H9 (cell line): ENCODE measurements at regions not wholly inside any gene's neighbourhood (a gene's known extent, or its start where the extent isn't known, plus 50 kb on each side); places are given as distances from the start of the nearest gene placed in this dataset.

ENCODE experiments used
- DNase-seq: peaks from one replicate; pipeline ENCODE4 v3.0.0-alpha.2; 2017
- H2AFZ ChIP-seq: one replicate; pipeline ENCODE4 v1.6.1; 2013; ENCODE audit warnings: mild to moderate bottlenecking, low read length, control low read depth, moderate library complexity
- H2AK5ac ChIP-seq: 2 replicates; pipeline ENCODE4 v1.6.1; 2013; ENCODE audit warnings: low read length, control low read depth, mixed read lengths; ENCODE audit not compliant: insufficient read length
- H2BK120ac ChIP-seq: one replicate; pipeline ENCODE4 v1.6.1; 2013; ENCODE audit warnings: low read depth, mild to moderate bottlenecking, low read length, control low read depth, inconsistent platforms; ENCODE audit not compliant: poor library complexity, severe bottlenecking
- H2BK12ac ChIP-seq: 2 replicates; pipeline ENCODE4 v1.6.1; 2013; ENCODE audit warnings: low read length, control low read depth, mixed read lengths, low read depth; ENCODE audit not compliant: insufficient read length
- H2BK15ac ChIP-seq: 2 replicates; pipeline ENCODE4 v1.6.1; 2013; ENCODE audit warnings: low read depth, low read length, control low read depth
- H2BK20ac ChIP-seq: one replicate; pipeline ENCODE4 v1.6.1; 2013; ENCODE audit warnings: low read depth, mild to moderate bottlenecking, low read length, control low read depth, inconsistent platforms; ENCODE audit not compliant: poor library complexity, severe bottlenecking
- H2BK5ac ChIP-seq: 2 replicates; pipeline ENCODE4 v1.6.1; 2013; ENCODE audit warnings: low read length, control low read depth, mixed read lengths; ENCODE audit not compliant: insufficient read length
- H3K14ac ChIP-seq: 2 replicates; pipeline ENCODE4 v1.6.1; 2013; ENCODE audit warnings: low read length, control low read depth; ENCODE audit not compliant: insufficient read depth
- H3K18ac ChIP-seq: 2 replicates; pipeline ENCODE4 v1.6.1; 2013; ENCODE audit warnings: low read depth, mild to moderate bottlenecking, mixed read lengths, low read length, control low read depth; ENCODE audit not compliant: insufficient read length
- H3K23ac ChIP-seq: 2 replicates; pipeline ENCODE4 v1.6.1; 2013; ENCODE audit warnings: low read length, control low read depth, mixed read lengths, low read depth; ENCODE audit not compliant: insufficient read length
- H3K23me2 ChIP-seq: 2 replicates; pipeline ENCODE4 v1.6.1; 2013; ENCODE audit warnings: low read depth, mild to moderate bottlenecking, mixed read lengths, low read length, control low read depth; ENCODE audit not compliant: insufficient read length, poor library complexity, severe bottlenecking
- H3K27ac ChIP-seq: 2 replicates; pipeline ENCODE4 v1.5.1; 2013; ENCODE audit warnings: low read length, control low read depth, mixed read lengths, low read depth; ENCODE audit not compliant: insufficient read length
- H3K27me3 ChIP-seq: 2 replicates; pipeline ENCODE4 v1.6.1; 2013; ENCODE audit warnings: low read length, control low read depth, inconsistent platforms; ENCODE audit not compliant: insufficient read depth
- H3K4ac ChIP-seq: 2 replicates; pipeline ENCODE4 v1.6.1; 2013; ENCODE audit warnings: low read depth, mild to moderate bottlenecking, control low read depth, inconsistent platforms, low read length, moderate library complexity
- H3K4me1 ChIP-seq: 2 replicates; pipeline ENCODE4 v1.6.1; 2013; ENCODE audit warnings: low read length, control low read depth, inconsistent platforms; ENCODE audit not compliant: insufficient read depth
- H3K4me2 ChIP-seq: 2 replicates; pipeline ENCODE4 v1.6.1; 2013; ENCODE audit warnings: low read length, control low read depth, mixed read lengths; ENCODE audit not compliant: insufficient read length, insufficient read depth
- H3K56ac ChIP-seq: 2 replicates; pipeline ENCODE4 v1.6.1; 2013; ENCODE audit warnings: low read depth, mild to moderate bottlenecking, mixed read lengths, low read length, control low read depth; ENCODE audit not compliant: insufficient read length
- H3K79me1 ChIP-seq: 2 replicates; pipeline ENCODE4 v1.6.1; 2013; ENCODE audit warnings: low read depth, mild to moderate bottlenecking, moderate library complexity, low read length, control low read depth, inconsistent platforms; ENCODE audit not compliant: insufficient read depth, poor library complexity, severe bottlenecking
- H3K79me2 ChIP-seq: 2 replicates; pipeline ENCODE4 v1.6.1; 2013; ENCODE audit warnings: low read length, control low read depth, inconsistent platforms; ENCODE audit not compliant: insufficient read depth
- H3K9ac ChIP-seq: 2 replicates; pipeline ENCODE4 v1.6.1; 2013; ENCODE audit warnings: low read length, control low read depth, mixed read lengths; ENCODE audit not compliant: insufficient read length; ENCODE audit errors: extremely low read depth
- H3K9me3 ChIP-seq: one replicate; pipeline ENCODE4 v1.6.1; 2013; ENCODE audit warnings: low read depth, low read length, inconsistent platforms; ENCODE audit not compliant: control insufficient read depth
- H3T11ph ChIP-seq: one replicate; pipeline ENCODE4 v1.6.1; 2013; ENCODE audit warnings: mild to moderate bottlenecking, low read length, control low read depth, inconsistent platforms
- H4K20me1 ChIP-seq: one replicate; pipeline ENCODE4 v1.6.1; 2013; ENCODE audit not compliant: control insufficient read depth, insufficient read length, insufficient read depth
- H4K5ac ChIP-seq: 2 replicates; pipeline ENCODE4 v1.6.1; 2013; ENCODE audit warnings: low read depth, mild to moderate bottlenecking, mixed read lengths, low read length, control low read depth; ENCODE audit not compliant: insufficient read length
- H4K8ac ChIP-seq: replicated peaks from 2 replicates; pipeline ENCODE4 v1.6.1; 2013; ENCODE audit warnings: low read length, control low read depth, mixed read lengths, low read depth; ENCODE audit not compliant: insufficient read length
- H4K91ac ChIP-seq: 2 replicates; pipeline ENCODE4 v1.6.1; 2013; ENCODE audit warnings: low read depth, mild to moderate bottlenecking, moderate library complexity, mixed read lengths, low read length, control low read depth; ENCODE audit not compliant: insufficient read length
- H3K27ac Mint-ChIP-seq, 3 experiments: 2 replicates in 2 of 3; 3 replicates in 1 of 3; pipeline ENCODE4 v1.8.0; 2020 to 2021; ENCODE audit warnings: mixed read lengths in 3 of 3, mild to moderate bottlenecking in 1 of 3, moderate library complexity in 1 of 3
- H3K27me3 Mint-ChIP-seq: 2 replicates; pipeline ENCODE4 v1.8.0; 2021; ENCODE audit warnings: low read depth, mild to moderate bottlenecking, moderate library complexity, mixed read lengths
- H3K36me3 Mint-ChIP-seq, 3 experiments: 2 replicates in 2 of 3; 3 replicates in 1 of 3; pipeline ENCODE4 v1.8.0; 2020 to 2021; ENCODE audit warnings: low read depth in 3 of 3, mixed read lengths in 3 of 3; ENCODE audit not compliant: insufficient read depth in 1 of 3
- H3K4me1 Mint-ChIP-seq, 2 experiments: 2 replicates each; pipeline ENCODE4 v1.8.0; 2020; ENCODE audit warnings: mixed read lengths in 2 of 2
- H3K4me3 Mint-ChIP-seq, 2 experiments: 2 replicates in 1 of 2; 3 replicates in 1 of 2; pipeline ENCODE4 v1.8.0; 2020 to 2021; ENCODE audit warnings: mild to moderate bottlenecking in 2 of 2, mixed read lengths in 2 of 2, moderate library complexity in 1 of 2
- H3K9me3 Mint-ChIP-seq, 2 experiments: 2 replicates in 1 of 2; 3 replicates in 1 of 2; pipeline ENCODE4 v1.8.0; 2020; ENCODE audit warnings: mild to moderate bottlenecking in 2 of 2, mixed read lengths in 2 of 2, moderate library complexity in 1 of 2
- WGBS: extraction: QIAGEN DNeasy Blood & Tissue Kit; methylation state at CpG from one replicate; pipeline ENCODE4 v1.1.7; 2013; ENCODE audit warnings: missing lambda C conversion rate, low lambda C conversion rate, mixed read lengths; ENCODE audit not compliant: insufficient read length; ENCODE audit errors: extremely low coverage; 5-methylcytosine and 5-hydroxymethylcytosine counted together
- TF ChIP-seq, protein P1 (sequence below): fragments of 200-600 bp; sonication (generic); conservative IDR thresholded peaks from 3 replicates; pipeline ENCODE4 v1.8.0; 2021; ENCODE audit warnings: antibody characterized with exemption, mild to moderate bottlenecking

DNA sequence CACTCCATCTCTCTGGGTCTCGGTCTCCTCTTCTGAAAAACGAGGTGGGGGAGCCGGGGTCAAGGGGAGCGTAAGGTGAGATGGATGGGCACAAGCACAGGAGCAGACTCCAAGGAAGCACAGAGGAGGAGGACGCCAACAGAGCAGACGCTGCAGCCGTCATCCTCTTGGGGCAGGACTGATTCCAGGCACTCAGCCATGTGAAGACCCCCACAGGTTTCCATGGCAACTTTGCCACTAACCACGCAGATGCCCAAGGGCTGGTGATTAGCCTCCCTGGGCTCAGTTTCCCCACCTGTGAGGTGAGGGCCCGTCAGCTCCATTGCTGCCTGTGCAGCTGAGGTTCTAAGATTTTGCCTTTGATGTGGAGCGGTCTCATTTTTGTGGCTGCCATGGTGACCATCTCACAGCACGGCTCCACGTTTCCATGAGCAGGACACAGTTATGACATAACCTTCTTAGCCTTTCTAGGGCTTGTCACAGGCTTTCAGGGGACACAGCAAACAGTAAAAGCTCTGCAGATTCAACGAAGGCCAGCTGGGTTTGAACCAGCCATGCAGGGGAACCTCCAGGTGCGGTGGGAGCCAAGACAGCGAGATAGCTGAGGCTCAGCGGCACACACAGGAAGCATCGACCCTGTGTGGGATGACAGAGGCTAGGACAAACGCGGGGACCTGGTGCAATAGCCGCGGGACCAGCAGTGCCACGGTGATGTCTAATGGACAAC, 170.3 kb downstream of the NUP210 start:
- H3K27me3 Mint-ChIP-seq: no peaks in the 10 kb centered on the region

More for the DNA sequence above, 170.3 kb downstream of the NUP210 start:
- Histone ChIP-seq H2BK20ac (no peak overlapping the region), H3K4ac (no peak overlapping the region), H4K8ac (no peak overlapping the region), H3K14ac (no peak overlapping the region), H3K56ac (no peak overlapping the region), H3K18ac (no peak overlapping the region), H2AK5ac (no peak overlapping the region), H3T11ph (no peak overlapping the region), H3K79me2 (no peaks in the 10 kb centered on the region), H3K23ac (no peak overlapping the region), H2BK15ac (no peak overlapping the region), H2BK12ac (no peak overlapping the region), H3K9me3 (no peaks in the 10 kb centered on the region), H3K27ac (no peak overlapping the region), H2BK5ac (no peak overlapping the region), H3K4me2 (no peak overlapping the region), H2BK120ac (no peak overlapping the region), H3K79me1 (no peaks in the 10 kb centered on the region), H2AFZ (no peak overlapping the region), H3K23me2 (peaks cover 2% of the 10 kb centered on the region), H3K27me3 (no peaks in the 10 kb centered on the region), H4K20me1 (no peaks in the 10 kb centered on the region), H3K4me1 (no peaks in the 10 kb centered on the region), H4K5ac (no peak overlapping the region), H3K9ac (no peak overlapping the region), H4K91ac (no peak overlapping the region)
- Mint-ChIP-seq H3K4me1 (peaks cover 4 to 9% of the 10 kb centered on the region in 2 experiments; a peak in 3 of 4 replicates), H3K27ac (peak overlapping the region in 1 of 3 experiments; percentile 52; a peak in 1 of 7 replicates), H3K36me3 (no peaks in the 10 kb centered on the region), H3K4me3 (no peak overlapping the region), H3K9me3 (no peaks in the 10 kb centered on the region)
- TF ChIP-seq, protein P1, sequence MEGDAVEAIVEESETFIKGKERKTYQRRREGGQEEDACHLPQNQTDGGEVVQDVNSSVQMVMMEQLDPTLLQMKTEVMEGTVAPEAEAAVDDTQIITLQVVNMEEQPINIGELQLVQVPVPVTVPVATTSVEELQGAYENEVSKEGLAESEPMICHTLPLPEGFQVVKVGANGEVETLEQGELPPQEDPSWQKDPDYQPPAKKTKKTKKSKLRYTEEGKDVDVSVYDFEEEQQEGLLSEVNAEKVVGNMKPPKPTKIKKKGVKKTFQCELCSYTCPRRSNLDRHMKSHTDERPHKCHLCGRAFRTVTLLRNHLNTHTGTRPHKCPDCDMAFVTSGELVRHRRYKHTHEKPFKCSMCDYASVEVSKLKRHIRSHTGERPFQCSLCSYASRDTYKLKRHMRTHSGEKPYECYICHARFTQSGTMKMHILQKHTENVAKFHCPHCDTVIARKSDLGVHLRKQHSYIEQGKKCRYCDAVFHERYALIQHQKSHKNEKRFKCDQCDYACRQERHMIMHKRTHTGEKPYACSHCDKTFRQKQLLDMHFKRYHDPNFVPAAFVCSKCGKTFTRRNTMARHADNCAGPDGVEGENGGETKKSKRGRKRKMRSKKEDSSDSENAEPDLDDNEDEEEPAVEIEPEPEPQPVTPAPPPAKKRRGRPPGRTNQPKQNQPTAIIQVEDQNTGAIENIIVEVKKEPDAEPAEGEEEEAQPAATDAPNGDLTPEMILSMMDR: no peak
- DNase-seq: no peak
- WGBS: no CpG with 5 or more reads among the region's 22 CpGs
